ENCODE measurements at regions not wholly inside any gene's neighbourhood (a gene's known extent, or its start where the extent isn't known, plus 50 kb on each side); places are given as distances from the start of the nearest gene placed in this dataset.

DNA sequence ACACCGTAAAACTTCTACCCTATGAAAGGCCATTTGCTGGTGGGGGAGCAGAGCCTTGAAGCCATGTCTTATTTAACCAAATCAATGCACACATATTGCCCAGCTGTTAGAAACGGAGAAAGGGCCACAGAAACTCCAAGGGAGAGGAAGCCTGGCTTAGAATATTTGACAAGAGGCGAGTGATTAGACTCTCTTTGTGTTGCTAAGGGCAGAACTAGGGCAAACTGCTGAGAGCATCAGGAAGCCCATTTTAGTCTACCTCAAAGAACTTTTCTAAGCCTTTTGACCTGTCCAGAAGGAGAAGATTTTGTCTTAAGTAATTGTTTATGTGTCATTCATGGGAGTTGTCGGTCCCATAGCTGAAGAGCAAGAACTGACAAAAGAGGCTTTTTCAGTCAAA, 54.4 kb upstream of the CELF4 start:
- DNase-seq: no peak

DNA sequence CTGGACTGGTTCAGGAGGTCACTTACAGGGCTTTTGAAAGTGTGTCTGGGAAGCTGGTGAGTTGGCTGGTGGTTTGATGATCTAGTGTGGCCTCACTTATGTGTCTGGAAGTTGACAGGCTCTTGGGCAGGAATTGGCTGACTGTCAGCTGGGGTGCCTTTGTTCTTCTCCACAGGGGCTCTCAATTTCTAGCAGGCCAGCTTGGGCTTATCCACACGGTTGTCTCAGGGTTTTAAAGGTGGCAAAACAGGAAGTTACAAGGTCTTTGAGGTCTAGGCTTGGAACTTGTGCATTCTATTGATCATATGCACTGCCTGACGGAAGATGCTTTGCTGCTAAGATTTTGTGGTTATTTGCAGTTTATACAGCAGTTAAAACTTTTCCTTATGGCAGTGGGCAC, 52.0 kb upstream of the CELF4 start:
- no peak for DNase-seq

All from NCI-H187 (cell line).